ENCODE measurements at regions not wholly inside any gene's neighbourhood (a gene's known extent, or its start where the extent isn't known, plus 50 kb on each side); places are given as distances from the start of the nearest gene placed in this dataset.

DNA sequence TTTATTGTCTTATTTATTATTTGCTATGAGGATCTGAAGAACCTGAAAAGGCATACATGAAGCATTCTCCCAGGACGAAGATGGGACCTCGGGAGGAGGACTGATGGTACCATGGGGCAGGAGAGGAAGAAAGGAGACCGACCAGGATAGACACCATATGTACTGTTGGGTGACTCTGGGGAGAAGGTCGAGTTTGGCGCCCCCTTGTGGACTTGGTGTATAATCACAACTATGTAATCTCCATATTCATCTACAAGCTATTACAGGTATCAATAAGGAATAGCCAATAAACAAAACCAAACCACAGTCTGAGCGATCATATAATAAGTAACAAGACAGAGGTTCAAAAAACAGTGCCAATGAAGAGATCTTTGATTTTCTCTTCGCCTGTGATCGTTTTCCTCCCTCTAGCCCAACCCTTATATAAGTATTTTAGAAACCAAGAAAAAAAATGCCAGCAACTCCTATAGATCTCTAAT is 139.1 kb downstream of the SPTSSA start:
- TF ChIP-seq, protein P1, sequence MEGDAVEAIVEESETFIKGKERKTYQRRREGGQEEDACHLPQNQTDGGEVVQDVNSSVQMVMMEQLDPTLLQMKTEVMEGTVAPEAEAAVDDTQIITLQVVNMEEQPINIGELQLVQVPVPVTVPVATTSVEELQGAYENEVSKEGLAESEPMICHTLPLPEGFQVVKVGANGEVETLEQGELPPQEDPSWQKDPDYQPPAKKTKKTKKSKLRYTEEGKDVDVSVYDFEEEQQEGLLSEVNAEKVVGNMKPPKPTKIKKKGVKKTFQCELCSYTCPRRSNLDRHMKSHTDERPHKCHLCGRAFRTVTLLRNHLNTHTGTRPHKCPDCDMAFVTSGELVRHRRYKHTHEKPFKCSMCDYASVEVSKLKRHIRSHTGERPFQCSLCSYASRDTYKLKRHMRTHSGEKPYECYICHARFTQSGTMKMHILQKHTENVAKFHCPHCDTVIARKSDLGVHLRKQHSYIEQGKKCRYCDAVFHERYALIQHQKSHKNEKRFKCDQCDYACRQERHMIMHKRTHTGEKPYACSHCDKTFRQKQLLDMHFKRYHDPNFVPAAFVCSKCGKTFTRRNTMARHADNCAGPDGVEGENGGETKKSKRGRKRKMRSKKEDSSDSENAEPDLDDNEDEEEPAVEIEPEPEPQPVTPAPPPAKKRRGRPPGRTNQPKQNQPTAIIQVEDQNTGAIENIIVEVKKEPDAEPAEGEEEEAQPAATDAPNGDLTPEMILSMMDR (IDR thresholded peaks at IDR 0.05): peak; percentile 78
- no peak for TF ChIP-seq EZH2 (IDR thresholded peaks at IDR 0.05)
- TF ChIP-seq EZH2phosphoT487 (IDR thresholded peaks at IDR 0.05): no peak
